K562 (cell line): ENCODE measurements at regions not wholly inside any gene's neighbourhood (a gene's known extent, or its start where the extent isn't known, plus 50 kb on each side); places are given as distances from the start of the nearest gene placed in this dataset.

ENCODE experiments used
- ATAC-seq: fragments of 200-7000 bp; cut with Tn5 transposase; 3 replicates; pipeline ENCODE4 v1.9.1; 2020; ENCODE audit warnings: moderate library complexity
- BruUV-seq: library from RNA; stranded (reverse); fragments of 400-500 nt; replicated peaks from 2 replicates; lab custom pipeline; 2021; lab: Mats Ljungman, UMichigan
- CTCF ChIA-PET: fragments of 300-600 bp; formaldehyde crosslinking; extraction: SDS; loops from one replicate; lab custom pipeline; 2021; ENCODE audit warnings: low intra/inter-chr PET ratio; lab: Yijun Ruan, JAX
- POLR2A ChIA-PET: fragments of 300-600, 350-650 bp; sonication (Branson Sonifier 250); formaldehyde crosslinking; extraction: SDS; loops from one replicate; lab custom pipeline; 2021; ENCODE audit warnings: antibody characterized with exemption, inconsistent platforms; lab: Yijun Ruan, JAX
- DNase-seq, 4 experiments: peaks; one replicate each; pipeline versions ENCODE4 v3.0.0 to v3.0.0-alpha.2; 2011 to 2018; ENCODE audit warnings: low spot score in 3 of 4, mixed read lengths in 3 of 4; ENCODE audit errors: extremely low read depth in 1 of 4
- FAIRE-seq: peaks from 2 replicates; lab custom pipeline; 2011; peaks lifted over from hg19 to GRCh38; lab: Jason Lieb, UNC
- H2AFZ ChIP-seq: 2 replicates; pipeline ENCODE4 v1.6.0; 2011; ENCODE audit warnings: low read depth, low read length, control low read depth, inconsistent platforms
- H3K27ac ChIP-seq: fragments of 200-600 bp; 3 replicates; pipeline ENCODE4 v1.8.0; 2011; ENCODE audit warnings: low read depth, mild to moderate bottlenecking, control low read depth, inconsistent platforms, low read length, moderate library complexity, mixed read lengths; ENCODE audit errors: extremely low read depth
- H3K27me3 ChIP-seq, 2 experiments: fragments of 300-600 bp in 1 of 2; 2 replicates in 1 of 2; 3 replicates in 1 of 2; pipeline versions ENCODE4 v1.6.0 to v1.8.0; 2011; ENCODE audit warnings: inconsistent platforms in 2 of 2, low read length in 2 of 2, mild to moderate bottlenecking in 1 of 2, mixed read lengths in 1 of 2, moderate library complexity in 1 of 2; ENCODE audit not compliant: control insufficient read depth in 2 of 2, insufficient read depth in 2 of 2
- H3K36me3 ChIP-seq: fragments of 300-600 bp; 3 replicates; pipeline ENCODE4 v1.8.0; 2011; ENCODE audit warnings: mild to moderate bottlenecking, low read length, inconsistent platforms; ENCODE audit not compliant: control insufficient read depth, insufficient read depth
- H3K4me1 ChIP-seq, 2 experiments: fragments of 200-600 bp in 1 of 2; replicated peaks in 1 of 2; 2 replicates in 1 of 2; 3 replicates in 1 of 2; pipeline versions ENCODE4 v1.5.1 to v1.8.0; 2011; ENCODE audit warnings: inconsistent platforms in 2 of 2, low read length in 2 of 2, mild to moderate bottlenecking in 1 of 2, mixed read lengths in 1 of 2, moderate library complexity in 1 of 2; ENCODE audit not compliant: control insufficient read depth in 2 of 2, insufficient read depth in 2 of 2
- H3K4me2 ChIP-seq: 2 replicates; pipeline ENCODE4 v1.6.1; 2011; ENCODE audit warnings: low read length, control low read depth, inconsistent platforms, mixed read lengths; ENCODE audit not compliant: insufficient read depth
- H3K4me3 ChIP-seq: fragments of 200-600 bp; sonication (generic), shearing (Covaris generic); 2 replicates; pipeline ENCODE4 v1.5.1; 2016; ENCODE audit warnings: control low read depth, inconsistent platforms
- H3K79me2 ChIP-seq: fragments of 200-600 bp; 3 replicates; pipeline ENCODE4 v1.8.0; 2011; ENCODE audit warnings: low read length, inconsistent platforms; ENCODE audit not compliant: control insufficient read depth, insufficient read depth
- H3K9ac ChIP-seq, 2 experiments: 2 replicates each; pipeline versions ENCODE4 v1.6.0 to v1.6.1; 2011; ENCODE audit warnings: low read depth in 2 of 2, low read length in 2 of 2, control low read depth in 1 of 2, inconsistent platforms in 1 of 2, mild to moderate bottlenecking in 1 of 2, mixed read lengths in 1 of 2; ENCODE audit not compliant: insufficient read depth in 1 of 2
- H3K9me1 ChIP-seq: one replicate; pipeline ENCODE4 v1.6.0; 2011; ENCODE audit warnings: inconsistent platforms, mild to moderate bottlenecking, low read length, moderate library complexity; ENCODE audit not compliant: control insufficient read depth, insufficient read depth
- H3K9me3 ChIP-seq: replicated peaks from 2 replicates; pipeline ENCODE4 v1.5.1; 2011; ENCODE audit warnings: low read depth, low read length, inconsistent platforms; ENCODE audit not compliant: control insufficient read depth, insufficient read depth
- H4K20me1 ChIP-seq: replicated peaks from 2 replicates; pipeline ENCODE4 v1.6.1; 2011; ENCODE audit warnings: low read length, inconsistent platforms, mixed read lengths; ENCODE audit not compliant: control insufficient read depth, insufficient read depth
- ARNT ChIP-seq, 2 experiments: fragments of 450-650 bp; IDR thresholded peaks; 2 replicates each; pipeline ENCODE4 v1.6.1; 2016; ENCODE audit warnings: mild to moderate bottlenecking in 1 of 2
- GABPB1 ChIP-seq: sonication (generic); formaldehyde crosslinking; IDR thresholded peaks from 2 replicates; pipeline ENCODE4 v1.8.0; 2022; ENCODE audit warnings: mild to moderate bottlenecking, missing genetic modification reagents
- KAT7 ChIP-seq: sonication (generic); formaldehyde crosslinking; IDR thresholded peaks from 2 replicates; pipeline ENCODE4 v1.8.0; 2022; ENCODE audit warnings: missing genetic modification reagents, mild to moderate bottlenecking, borderline replicate concordance
- MED1 ChIP-seq: sonication (generic); formaldehyde crosslinking; IDR thresholded peaks from 2 replicates; pipeline ENCODE4 v1.8.1; 2023; ENCODE audit warnings: missing genetic modification reagents, borderline replicate concordance
- NFIX ChIP-seq: fragments of 250-450 bp; sonication (Bioruptor Pico); IDR thresholded peaks from 2 replicates; pipeline ENCODE4 v1.4.0; 2020; ENCODE audit warnings: low read depth, mild to moderate bottlenecking, moderate library complexity
- POLR3A ChIP-seq: IDR thresholded peaks from 2 replicates; pipeline ENCODE4 v1.6.1; 2011; ENCODE audit warnings: borderline replicate concordance, mild to moderate bottlenecking, moderate library complexity; ENCODE audit not compliant: insufficient read length, insufficient read depth; ENCODE audit errors: extremely low read depth
- PRMT5 ChIP-seq: sonication (generic); formaldehyde crosslinking; IDR thresholded peaks from 2 replicates; pipeline ENCODE4 v1.5.0; 2020; ENCODE audit warnings: missing genetic modification reagents
- SRSF1 ChIP-seq: fragments of 200-400 bp; formaldehyde crosslinking; IDR thresholded peaks from 2 replicates; pipeline ENCODE4 v1.6.1; 2017; ENCODE audit warnings: mild to moderate bottlenecking, low read depth, low read length, moderate library complexity
- TFAM ChIP-seq: fragments of 250-450 bp; sonication (Bioruptor Pico); conservative IDR thresholded peaks from 2 replicates; pipeline ENCODE4 v1.5.0; 2021; ENCODE audit warnings: mild to moderate bottlenecking, moderate library complexity
- XRCC3 ChIP-seq: fragments of 450-650 bp; IDR thresholded peaks from 2 replicates; pipeline ENCODE4 v1.6.1; 2017; ENCODE audit warnings: mild to moderate bottlenecking, moderate library complexity
- XRCC5 ChIP-seq: fragments of 200-400 bp; formaldehyde crosslinking; IDR thresholded peaks from 2 replicates; pipeline ENCODE4 v1.6.1; 2017; ENCODE audit warnings: low read depth, mild to moderate bottlenecking, low read length
- WGBS: fragments of 100-300 bp; shearing (Covaris generic); methylation state at CpG from one replicate; pipeline ENCODE4 v1.1.6; 2016; ENCODE audit warnings: low coverage, mixed read lengths; ENCODE audit not compliant: insufficient coverage; ENCODE audit errors: missing lambda C conversion rate; 5-methylcytosine and 5-hydroxymethylcytosine counted together
- in situ Hi-C: fragments of 300-500 bp; cut with MboI; formaldehyde crosslinking; loops from 4 replicates; pipeline ENCODE4 v1.15.0; 2018; ENCODE audit warnings: inconsistent platforms, mixed read lengths
- intact Hi-C: fragments of 100-400 bp; cut with micrococcal nuclease; formaldehyde crosslinking; loops from 2 replicates; pipeline ENCODE4 v1.14.2; 2022
- TF ChIP-seq, protein P1 (sequence below): fragments of 250-450 bp; sonication (Bioruptor Pico); IDR thresholded peaks from 2 replicates; pipeline ENCODE4 v1.4.0; 2020; ENCODE audit warnings: mild to moderate bottlenecking, moderate library complexity
- TF ChIP-seq, protein P2 (sequence below): fragments of 450-650 bp; IDR thresholded peaks from 2 replicates; pipeline ENCODE4 v1.6.1; 2016; ENCODE audit warnings: borderline replicate concordance

DNA sequence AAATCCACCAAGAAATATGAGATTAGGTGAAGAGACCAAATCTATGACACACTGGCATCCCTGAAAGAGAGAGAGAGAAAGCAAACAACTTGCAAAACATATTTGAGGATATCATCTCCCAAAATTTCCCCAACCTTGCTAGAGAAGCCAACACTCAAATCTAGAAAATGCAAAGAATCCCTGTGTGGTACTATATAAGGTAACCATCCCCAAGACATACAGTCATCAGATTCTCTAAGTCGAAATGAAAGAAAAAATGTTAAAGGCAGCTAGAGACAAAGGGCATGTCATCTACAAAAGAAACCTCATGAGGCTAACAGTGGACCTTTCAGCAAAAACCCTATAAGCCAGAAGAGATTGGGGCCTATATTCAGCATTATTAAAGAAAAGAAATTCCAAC, 622.1 kb upstream of the LMCD1 start:
- ChIA-PET CTCF (no interaction called here), POLR2A (no interaction called here)
- no peak overlapping the region for H2AFZ ChIP-seq
- no peaks in the 10 kb centered on the region for H3K27me3 ChIP-seq
- no TSS peak for BruUV-seq
- intact Hi-C loops: no loop called here
- DNase-seq: no peak
- H4K20me1 ChIP-seq: no peaks in the 10 kb centered on the region
- no peak overlapping the region for H3K4me2 ChIP-seq
- in situ Hi-C loops: no loop called here
- H3K9ac ChIP-seq: no peak overlapping the region
- TF ChIP-seq TFAM: no peak
- no peak for TF ChIP-seq SRSF1
- no peak for TF ChIP-seq POLR3A
- H3K79me2 ChIP-seq: no peaks in the 10 kb centered on the region
- no peaks in the 10 kb centered on the region for H3K4me1 ChIP-seq
- H3K9me3 ChIP-seq: no peaks in the 10 kb centered on the region
- no peak overlapping the region for H3K4me3 ChIP-seq
- no peak overlapping the region for H3K27ac ChIP-seq
- H3K9me1 ChIP-seq: no peaks in the 10 kb centered on the region
- no peak for ATAC-seq
- FAIRE-seq: no peak
- no peaks in the 10 kb centered on the region for H3K36me3 ChIP-seq
- 0% methylated on average over 1 of the region's 1 CpG for WGBS

DNA sequence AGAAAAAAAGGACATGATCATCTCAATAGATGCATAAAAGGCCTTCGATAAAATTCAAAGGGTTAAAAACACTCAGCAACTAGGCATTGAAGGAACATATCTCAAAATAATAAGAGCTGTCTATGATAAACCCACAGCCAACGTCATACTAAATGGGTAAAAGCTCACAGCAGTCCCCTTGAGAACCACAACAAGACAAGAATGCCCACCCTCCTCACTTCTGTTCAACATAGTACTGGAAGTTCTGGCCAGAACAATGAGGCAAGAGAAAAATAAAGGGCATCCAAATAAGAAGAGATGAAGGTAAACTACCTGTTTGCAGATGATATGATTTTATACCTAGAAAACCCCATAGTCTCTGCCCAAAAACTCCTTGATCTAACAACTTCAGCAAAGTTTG, 619.7 kb upstream of the LMCD1 start:
- Histone ChIP-seq H3K9me1 (no peaks in the 10 kb centered on the region), H3K36me3 (no peaks in the 10 kb centered on the region), H2AFZ (no peak overlapping the region), H3K4me1 (no peaks in the 10 kb centered on the region), H4K20me1 (no peaks in the 10 kb centered on the region), H3K27me3 (no peaks in the 10 kb centered on the region), H3K4me3 (no peak overlapping the region), H3K4me2 (no peak overlapping the region), H3K27ac (no peak overlapping the region), H3K9ac (no peak overlapping the region), H3K9me3 (no peaks in the 10 kb centered on the region), H3K79me2 (no peaks in the 10 kb centered on the region)
- FAIRE-seq (no peak), ATAC-seq (no peak), DNase-seq (no peak)
- intact Hi-C loops (no loop called here), in situ Hi-C loops (no loop called here)
- POLR2A ChIA-PET: no interaction called here
- 0% methylated on average over 2 of the region's 2 CpGs for WGBS
- CTCF ChIA-PET: no interaction called here
- BruUV-seq: no TSS peak
- TF ChIP-seq XRCC3 (no peak), GABPB1 (no peak), PRMT5 (CRISPR knock-in tag) (no peak), MED1 (CRISPR knock-in tag) (no peak), NFIX (CRISPR knock-in tag) (no peak), XRCC5 (no peak), KAT7 (CRISPR knock-in tag) (no peak), ARNT (IDR thresholded peaks at IDR 0.05) (no peak)
- TF ChIP-seq, protein P1, sequence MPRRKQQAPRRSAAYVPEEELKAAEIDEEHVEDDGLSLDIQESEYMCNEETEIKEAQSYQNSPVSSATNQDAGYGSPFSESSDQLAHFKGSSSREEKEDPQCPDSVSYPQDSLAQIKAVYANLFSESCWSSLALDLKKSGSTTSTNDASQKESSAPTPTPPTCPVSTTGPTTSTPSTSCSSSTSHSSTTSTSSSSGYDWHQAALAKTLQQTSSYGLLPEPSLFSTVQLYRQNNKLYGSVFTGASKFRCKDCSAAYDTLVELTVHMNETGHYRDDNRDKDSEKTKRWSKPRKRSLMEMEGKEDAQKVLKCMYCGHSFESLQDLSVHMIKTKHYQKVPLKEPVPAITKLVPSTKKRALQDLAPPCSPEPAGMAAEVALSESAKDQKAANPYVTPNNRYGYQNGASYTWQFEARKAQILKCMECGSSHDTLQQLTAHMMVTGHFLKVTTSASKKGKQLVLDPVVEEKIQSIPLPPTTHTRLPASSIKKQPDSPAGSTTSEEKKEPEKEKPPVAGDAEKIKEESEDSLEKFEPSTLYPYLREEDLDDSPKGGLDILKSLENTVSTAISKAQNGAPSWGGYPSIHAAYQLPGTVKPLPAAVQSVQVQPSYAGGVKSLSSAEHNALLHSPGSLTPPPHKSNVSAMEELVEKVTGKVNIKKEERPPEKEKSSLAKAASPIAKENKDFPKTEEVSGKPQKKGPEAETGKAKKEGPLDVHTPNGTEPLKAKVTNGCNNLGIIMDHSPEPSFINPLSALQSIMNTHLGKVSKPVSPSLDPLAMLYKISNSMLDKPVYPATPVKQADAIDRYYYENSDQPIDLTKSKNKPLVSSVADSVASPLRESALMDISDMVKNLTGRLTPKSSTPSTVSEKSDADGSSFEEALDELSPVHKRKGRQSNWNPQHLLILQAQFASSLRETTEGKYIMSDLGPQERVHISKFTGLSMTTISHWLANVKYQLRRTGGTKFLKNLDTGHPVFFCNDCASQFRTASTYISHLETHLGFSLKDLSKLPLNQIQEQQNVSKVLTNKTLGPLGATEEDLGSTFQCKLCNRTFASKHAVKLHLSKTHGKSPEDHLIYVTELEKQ (CRISPR knock-in tag): no peak
- TF ChIP-seq, protein P2, sequence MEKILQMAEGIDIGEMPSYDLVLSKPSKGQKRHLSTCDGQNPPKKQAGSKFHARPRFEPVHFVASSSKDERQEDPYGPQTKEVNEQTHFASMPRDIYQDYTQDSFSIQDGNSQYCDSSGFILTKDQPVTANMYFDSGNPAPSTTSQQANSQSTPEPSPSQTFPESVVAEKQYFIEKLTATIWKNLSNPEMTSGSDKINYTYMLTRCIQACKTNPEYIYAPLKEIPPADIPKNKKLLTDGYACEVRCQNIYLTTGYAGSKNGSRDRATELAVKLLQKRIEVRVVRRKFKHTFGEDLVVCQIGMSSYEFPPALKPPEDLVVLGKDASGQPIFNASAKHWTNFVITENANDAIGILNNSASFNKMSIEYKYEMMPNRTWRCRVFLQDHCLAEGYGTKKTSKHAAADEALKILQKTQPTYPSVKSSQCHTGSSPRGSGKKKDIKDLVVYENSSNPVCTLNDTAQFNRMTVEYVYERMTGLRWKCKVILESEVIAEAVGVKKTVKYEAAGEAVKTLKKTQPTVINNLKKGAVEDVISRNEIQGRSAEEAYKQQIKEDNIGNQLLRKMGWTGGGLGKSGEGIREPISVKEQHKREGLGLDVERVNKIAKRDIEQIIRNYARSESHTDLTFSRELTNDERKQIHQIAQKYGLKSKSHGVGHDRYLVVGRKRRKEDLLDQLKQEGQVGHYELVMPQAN: no peak
